ENCODE measurements at regions not wholly inside any gene's neighbourhood (a gene's known extent, or its start where the extent isn't known, plus 50 kb on each side); places are given as distances from the start of the nearest gene placed in this dataset.
A peak's percentile ranks its signal among the peaks of the same experiment; 100 is the strongest.

- Histone ChIP-seq H2AFZ (ENCODE audit: low read length) (no peak overlapping the region), H3K4me1 (ENCODE audit: insufficient read depth, low read length) (no peaks in the 10 kb centered on the region)
- peak; percentile 49 for DNase-seq
Measured at GRCh38 chr4:63563288-63564014, 845.8 kb downstream of the TECRL start.

More at GRCh38 chr4:63563288-63564014, 845.8 kb downstream of the TECRL start:
- Mint-ChIP-seq H3K36me3 (ENCODE audit: insufficient read depth in 1 of 3, low read depth in 3 of 3) (peaks cover 0 to 4% (median 0%) of the 10 kb centered on the region in 3 experiments; a peak in 2 of 7 replicates), H3K4me1 (no peaks in the 10 kb centered on the region), H3K27ac (no peak overlapping the region), H3K27me3 (ENCODE audit: low read depth) (no peaks in the 10 kb centered on the region; the same call in none of the 2 replicates), H3K4me3 (no peak overlapping the region), H3K9me3 (peaks cover 4 to 12% of the 10 kb centered on the region in 2 experiments; a peak in 3 of 5 replicates)
- Histone ChIP-seq H4K5ac (ENCODE audit: insufficient read length, low read depth, low read length) (no peak overlapping the region), H4K20me1 (ENCODE audit: control insufficient read depth, insufficient read depth, insufficient read length) (no peaks in the 10 kb centered on the region), H4K8ac (replicated peaks; ENCODE audit: insufficient read length, low read depth, low read length) (no peak overlapping the region), H3K9ac (ENCODE audit: extremely low read depth, insufficient read length, low read length) (no peak overlapping the region), H3K23me2 (ENCODE audit: insufficient read length, low read depth, low read length, poor library complexity, severe bottlenecking) (no peaks in the 10 kb centered on the region), H3K14ac (ENCODE audit: insufficient read depth, low read length) (no peak overlapping the region), H3K4ac (ENCODE audit: low read depth, low read length) (no peak overlapping the region), H3K9me3 (ENCODE audit: control insufficient read depth, low read depth, low read length) (no peaks in the 10 kb centered on the region), H2BK15ac (ENCODE audit: low read depth, low read length) (no peak overlapping the region), H3T11ph (ENCODE audit: low read length) (no peak overlapping the region), H3K79me1 (ENCODE audit: insufficient read depth, low read depth, low read length, poor library complexity, severe bottlenecking) (no peaks in the 10 kb centered on the region), H3K18ac (ENCODE audit: insufficient read length, low read depth, low read length) (no peak overlapping the region), H3K79me2 (ENCODE audit: insufficient read depth, low read length) (no peaks in the 10 kb centered on the region), H2BK120ac (ENCODE audit: low read depth, low read length, poor library complexity, severe bottlenecking) (no peak overlapping the region), H2AK5ac (ENCODE audit: insufficient read length, low read length) (no peak overlapping the region), H3K27ac (ENCODE audit: insufficient read length, low read depth, low read length) (no peak overlapping the region), H3K23ac (ENCODE audit: insufficient read length, low read depth, low read length) (no peak overlapping the region), H3K4me2 (ENCODE audit: insufficient read depth, insufficient read length, low read length) (no peak overlapping the region), H2BK20ac (ENCODE audit: low read depth, low read length, poor library complexity, severe bottlenecking) (no peak overlapping the region), H3K56ac (ENCODE audit: insufficient read length, low read depth, low read length) (no peak overlapping the region), H2BK5ac (ENCODE audit: insufficient read length, low read length) (no peak overlapping the region), H2BK12ac (ENCODE audit: insufficient read length, low read depth, low read length) (no peak overlapping the region), H3K27me3 (ENCODE audit: insufficient read depth, low read length) (no peaks in the 10 kb centered on the region), H4K91ac (ENCODE audit: insufficient read length, low read depth, low read length) (no peak overlapping the region)
- TF ChIP-seq, protein P1, sequence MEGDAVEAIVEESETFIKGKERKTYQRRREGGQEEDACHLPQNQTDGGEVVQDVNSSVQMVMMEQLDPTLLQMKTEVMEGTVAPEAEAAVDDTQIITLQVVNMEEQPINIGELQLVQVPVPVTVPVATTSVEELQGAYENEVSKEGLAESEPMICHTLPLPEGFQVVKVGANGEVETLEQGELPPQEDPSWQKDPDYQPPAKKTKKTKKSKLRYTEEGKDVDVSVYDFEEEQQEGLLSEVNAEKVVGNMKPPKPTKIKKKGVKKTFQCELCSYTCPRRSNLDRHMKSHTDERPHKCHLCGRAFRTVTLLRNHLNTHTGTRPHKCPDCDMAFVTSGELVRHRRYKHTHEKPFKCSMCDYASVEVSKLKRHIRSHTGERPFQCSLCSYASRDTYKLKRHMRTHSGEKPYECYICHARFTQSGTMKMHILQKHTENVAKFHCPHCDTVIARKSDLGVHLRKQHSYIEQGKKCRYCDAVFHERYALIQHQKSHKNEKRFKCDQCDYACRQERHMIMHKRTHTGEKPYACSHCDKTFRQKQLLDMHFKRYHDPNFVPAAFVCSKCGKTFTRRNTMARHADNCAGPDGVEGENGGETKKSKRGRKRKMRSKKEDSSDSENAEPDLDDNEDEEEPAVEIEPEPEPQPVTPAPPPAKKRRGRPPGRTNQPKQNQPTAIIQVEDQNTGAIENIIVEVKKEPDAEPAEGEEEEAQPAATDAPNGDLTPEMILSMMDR (conservative IDR thresholded peaks at IDR 0.05), result peak; percentile 55; the same call in 2 of the 3 replicates
- WGBS (ENCODE audit: extremely low coverage, insufficient read length, low lambda C conversion rate), result no CpG with 5 or more reads among the region's 4 CpGs

Data from H9 (cell line).